HCT116 (cell line): ENCODE measurements at regions not wholly inside any gene's neighbourhood (a gene's known extent, or its start where the extent isn't known, plus 50 kb on each side); places are given as distances from the start of the nearest gene placed in this dataset.

Experiments
- ATAC-seq: fragments of 200-7000 bp; cut with Tn5 transposase; 2 replicates; pipeline ENCODE4 v1.9.1; 2020; ENCODE audit warnings: mild to moderate bottlenecking, moderate library complexity
- BruUV-seq: library from RNA; stranded (reverse); fragments of 400-500 nt; replicated peaks from 2 replicates; lab custom pipeline; 2021; lab: Mats Ljungman, UMichigan
- CTCF ChIA-PET: fragments of 300-600 bp; sonication (Branson Sonifier 250); formaldehyde crosslinking; loops from one replicate; lab custom pipeline; 2021; ENCODE audit warnings: antibody characterized with exemption; lab: Charles Lee
- POLR2A ChIA-PET: fragments of 300-600, 350-600 bp; sonication (Branson Sonifier 250); formaldehyde crosslinking; loops from one replicate; lab custom pipeline; 2021; ENCODE audit warnings: antibody characterized with exemption; lab: Charles Lee
- RAD21 ChIA-PET, 2 experiments: fragments of 300-600 bp; sonication (Branson Sonifier 250); formaldehyde crosslinking; loops; one replicate each; lab custom pipeline; 2023; ENCODE audit warnings: low total read pairs in 2 of 2; ENCODE audit not compliant: uncharacterized antibody in 2 of 2, unreplicated experiment in 2 of 2, low non-redundant PET in 1 of 2; lab: Charles Lee
- DNase-seq: peaks from one replicate; pipeline ENCODE4 v3.0.0-alpha.2; 2010; ENCODE audit warnings: low read depth, low spot score
- H2AFZ ChIP-seq: fragments of 200-600 bp; shearing (Covaris generic), sonication (generic); 2 replicates; pipeline ENCODE4 v1.6.1; 2017; ENCODE audit warnings: low read depth, mixed run types, mixed read lengths, antibody characterized with exemption, low read length; ENCODE audit not compliant: poor library complexity, severe bottlenecking
- H3K27ac ChIP-seq: 2 replicates; pipeline ENCODE4 v1.5.1; 2012; ENCODE audit warnings: low read depth, low read length
- H3K27me3 ChIP-seq: fragments of 200-600 bp; sonication (generic); 2 replicates; pipeline ENCODE4 v1.6.1; 2016; ENCODE audit warnings: mixed run types, low read length, mixed read lengths; ENCODE audit not compliant: insufficient read depth
- H3K36me3 ChIP-seq, 2 experiments: fragments of 200-500 bp in 1 of 2; fragments of 200-600 bp in 1 of 2; sonication (Bioruptor generic) in 1 of 2; sonication (generic) in 1 of 2; 2 replicates each; pipeline versions ENCODE4 v1.5.1 to v1.6.1; 2014 to 2016; ENCODE audit warnings: low read length in 2 of 2, inconsistent platforms in 1 of 2, mixed read lengths in 1 of 2, mixed run types in 1 of 2; ENCODE audit not compliant: insufficient read depth in 2 of 2, control insufficient read depth in 1 of 2
- H3K4me1 ChIP-seq, 2 experiments: fragments of 200-600 bp in 1 of 2; sonication (generic) in 1 of 2; 2 replicates each; pipeline versions ENCODE4 v1.5.1 to v1.6.1; 2012 to 2017; ENCODE audit warnings: low read length in 2 of 2, inconsistent platforms in 1 of 2, mild to moderate bottlenecking in 1 of 2, mixed read lengths in 1 of 2, mixed run types in 1 of 2, moderate library complexity in 1 of 2; ENCODE audit not compliant: insufficient read depth in 2 of 2, control insufficient read depth in 1 of 2
- H3K4me2 ChIP-seq: fragments of 200-600 bp; sonication (generic); 2 replicates; pipeline ENCODE4 v1.6.1; 2017; ENCODE audit warnings: mixed run types, low read length, mixed read lengths
- H3K4me3 ChIP-seq, 2 experiments: fragments of 200-600 bp in 1 of 2; sonication (generic) in 1 of 2; replicated peaks in 1 of 2; 2 replicates each; pipeline ENCODE4 v1.5.1; 2011 to 2016; ENCODE audit warnings: low read length in 2 of 2, control low read depth in 1 of 2, low read depth in 1 of 2, mild to moderate bottlenecking in 1 of 2, mixed read lengths in 1 of 2, mixed run types in 1 of 2
- H3K79me2 ChIP-seq: fragments of 200-600 bp; sonication (generic); 2 replicates; pipeline ENCODE4 v1.6.1; 2017; ENCODE audit warnings: mild to moderate bottlenecking, mixed run types, low read length, moderate library complexity, mixed read lengths; ENCODE audit not compliant: insufficient read depth
- H3K9ac ChIP-seq: fragments of 200-600 bp; sonication (generic); 2 replicates; pipeline ENCODE4 v1.6.1; 2016; ENCODE audit warnings: low read length, mixed read lengths
- H3K9me2 ChIP-seq: fragments of 200-600 bp; sonication (generic), shearing (Covaris generic); 2 replicates; pipeline ENCODE4 v1.6.1; 2017; ENCODE audit warnings: mixed run types, mild to moderate bottlenecking, moderate library complexity; ENCODE audit not compliant: insufficient read depth
- H3K9me3 ChIP-seq, 2 experiments: fragments of 200-500 bp in 1 of 2; fragments of 200-600 bp in 1 of 2; sonication (Bioruptor generic) in 1 of 2; sonication (generic) in 1 of 2; 2 replicates each; pipeline ENCODE4 v1.6.1; 2014 to 2017; ENCODE audit warnings: low read length in 2 of 2, mixed read lengths in 2 of 2, inconsistent platforms in 1 of 2, low read depth in 1 of 2, mild to moderate bottlenecking in 1 of 2, mixed run types in 1 of 2, moderate library complexity in 1 of 2; ENCODE audit not compliant: control insufficient read depth in 1 of 2, insufficient read depth in 1 of 2
- H4K20me1 ChIP-seq: fragments of 200-600 bp; sonication (generic), shearing (Covaris generic); 2 replicates; pipeline ENCODE4 v1.6.1; 2017; ENCODE audit warnings: mixed run types, mild to moderate bottlenecking, moderate library complexity; ENCODE audit not compliant: insufficient read depth
- EZH2phosphoT487 ChIP-seq: fragments of 200-600 bp; IDR thresholded peaks from 2 replicates; pipeline ENCODE4 v1.6.1; 2018; ENCODE audit warnings: antibody characterized with exemption, borderline replicate concordance
- POLR2A ChIP-seq: IDR thresholded peaks from 2 replicates; pipeline ENCODE4 v1.7.0; 2011; ENCODE audit warnings: borderline replicate concordance; ENCODE audit not compliant: insufficient read depth, insufficient read length; ENCODE audit errors: extremely low read depth
- POLR2AphosphoS5 ChIP-seq: IDR thresholded peaks from 2 replicates; pipeline ENCODE4 v1.6.1; 2011; ENCODE audit warnings: mild to moderate bottlenecking, low read depth, low read length, moderate library complexity
- SIN3A ChIP-seq: IDR thresholded peaks from 2 replicates; pipeline ENCODE4 v1.6.1; 2012; ENCODE audit warnings: low read depth
- SP1 ChIP-seq: IDR thresholded peaks from 2 replicates; pipeline ENCODE4 v1.6.1; 2012; ENCODE audit warnings: low read depth
- SRF ChIP-seq: IDR thresholded peaks from 2 replicates; pipeline ENCODE4 v1.6.1; 2012; ENCODE audit warnings: low read depth
- YY1 ChIP-seq: IDR thresholded peaks from 2 replicates; pipeline ENCODE4 v1.6.1; 2011; ENCODE audit warnings: low read length, low read depth, moderate library complexity, mild to moderate bottlenecking; ENCODE audit not compliant: insufficient replicate concordance; ENCODE audit errors: extremely low read depth
- intact Hi-C: fragments of 100-400 bp; cut with micrococcal nuclease; formaldehyde crosslinking; loops from 2 replicates; pipeline ENCODE4 v1.10.0; 2022
- TF ChIP-seq, protein P1 (sequence below): IDR thresholded peaks from 2 replicates; pipeline ENCODE4 v1.6.1; 2012; ENCODE audit warnings: low read depth
- TF ChIP-seq, protein P2 (sequence below): IDR thresholded peaks from 2 replicates; pipeline ENCODE4 v1.6.1; 2012
- TF ChIP-seq, protein P3 (sequence below): IDR thresholded peaks from 2 replicates; pipeline ENCODE4 v1.6.1; 2012

DNA sequence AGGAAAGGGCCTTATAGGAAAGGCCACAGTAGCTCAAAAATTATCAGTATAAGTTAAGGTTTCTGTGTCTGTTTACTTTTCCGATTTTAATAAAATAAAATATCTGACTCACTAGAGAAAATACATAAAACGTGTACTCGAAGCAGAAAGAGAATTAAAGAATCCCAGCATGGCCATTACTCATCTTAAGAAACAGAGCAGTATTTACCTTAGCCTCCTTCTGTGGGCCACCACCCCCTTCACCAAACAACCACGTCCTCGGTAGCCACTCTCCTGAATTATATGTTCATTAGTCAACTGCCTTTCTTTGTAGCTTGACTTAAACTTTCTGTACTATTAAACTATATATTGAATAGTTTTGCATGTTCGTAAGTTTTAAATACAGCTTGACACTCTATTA is 72.2 kb upstream of the SPTLC3 start:
- no peak overlapping the region for H3K9ac ChIP-seq
- H2AFZ ChIP-seq: no peak overlapping the region
- POLR2A ChIA-PET: no interaction called here
- no peaks in the 10 kb centered on the region for H3K36me3 ChIP-seq
- RAD21 ChIA-PET: no interaction called here
- no peaks in the 10 kb centered on the region for H4K20me1 ChIP-seq
- no peaks in the 10 kb centered on the region for H3K4me1 ChIP-seq
- no peak overlapping the region for H3K4me3 ChIP-seq
- ATAC-seq: no peak
- intact Hi-C loops: no loop called here
- H3K27ac ChIP-seq: no peak overlapping the region
- CTCF ChIA-PET: no interaction called here
- no peaks in the 10 kb centered on the region for H3K9me3 ChIP-seq
- H3K27me3 ChIP-seq: no peaks in the 10 kb centered on the region
- BruUV-seq: no TSS peak
- H3K79me2 ChIP-seq: no peaks in the 10 kb centered on the region
- no peak for DNase-seq
- H3K4me2 ChIP-seq: no peak overlapping the region
- H3K9me2 ChIP-seq: no peaks in the 10 kb centered on the region
- TF ChIP-seq YY1: no peak
- no peak for TF ChIP-seq SIN3A
- no peak for TF ChIP-seq POLR2A
- TF ChIP-seq, protein P1, sequence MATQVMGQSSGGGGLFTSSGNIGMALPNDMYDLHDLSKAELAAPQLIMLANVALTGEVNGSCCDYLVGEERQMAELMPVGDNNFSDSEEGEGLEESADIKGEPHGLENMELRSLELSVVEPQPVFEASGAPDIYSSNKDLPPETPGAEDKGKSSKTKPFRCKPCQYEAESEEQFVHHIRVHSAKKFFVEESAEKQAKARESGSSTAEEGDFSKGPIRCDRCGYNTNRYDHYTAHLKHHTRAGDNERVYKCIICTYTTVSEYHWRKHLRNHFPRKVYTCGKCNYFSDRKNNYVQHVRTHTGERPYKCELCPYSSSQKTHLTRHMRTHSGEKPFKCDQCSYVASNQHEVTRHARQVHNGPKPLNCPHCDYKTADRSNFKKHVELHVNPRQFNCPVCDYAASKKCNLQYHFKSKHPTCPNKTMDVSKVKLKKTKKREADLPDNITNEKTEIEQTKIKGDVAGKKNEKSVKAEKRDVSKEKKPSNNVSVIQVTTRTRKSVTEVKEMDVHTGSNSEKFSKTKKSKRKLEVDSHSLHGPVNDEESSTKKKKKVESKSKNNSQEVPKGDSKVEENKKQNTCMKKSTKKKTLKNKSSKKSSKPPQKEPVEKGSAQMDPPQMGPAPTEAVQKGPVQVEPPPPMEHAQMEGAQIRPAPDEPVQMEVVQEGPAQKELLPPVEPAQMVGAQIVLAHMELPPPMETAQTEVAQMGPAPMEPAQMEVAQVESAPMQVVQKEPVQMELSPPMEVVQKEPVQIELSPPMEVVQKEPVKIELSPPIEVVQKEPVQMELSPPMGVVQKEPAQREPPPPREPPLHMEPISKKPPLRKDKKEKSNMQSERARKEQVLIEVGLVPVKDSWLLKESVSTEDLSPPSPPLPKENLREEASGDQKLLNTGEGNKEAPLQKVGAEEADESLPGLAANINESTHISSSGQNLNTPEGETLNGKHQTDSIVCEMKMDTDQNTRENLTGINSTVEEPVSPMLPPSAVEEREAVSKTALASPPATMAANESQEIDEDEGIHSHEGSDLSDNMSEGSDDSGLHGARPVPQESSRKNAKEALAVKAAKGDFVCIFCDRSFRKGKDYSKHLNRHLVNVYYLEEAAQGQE: no peak
- TF ChIP-seq, protein P2, sequence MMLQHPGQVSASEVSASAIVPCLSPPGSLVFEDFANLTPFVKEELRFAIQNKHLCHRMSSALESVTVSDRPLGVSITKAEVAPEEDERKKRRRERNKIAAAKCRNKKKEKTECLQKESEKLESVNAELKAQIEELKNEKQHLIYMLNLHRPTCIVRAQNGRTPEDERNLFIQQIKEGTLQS: no peak

DNA sequence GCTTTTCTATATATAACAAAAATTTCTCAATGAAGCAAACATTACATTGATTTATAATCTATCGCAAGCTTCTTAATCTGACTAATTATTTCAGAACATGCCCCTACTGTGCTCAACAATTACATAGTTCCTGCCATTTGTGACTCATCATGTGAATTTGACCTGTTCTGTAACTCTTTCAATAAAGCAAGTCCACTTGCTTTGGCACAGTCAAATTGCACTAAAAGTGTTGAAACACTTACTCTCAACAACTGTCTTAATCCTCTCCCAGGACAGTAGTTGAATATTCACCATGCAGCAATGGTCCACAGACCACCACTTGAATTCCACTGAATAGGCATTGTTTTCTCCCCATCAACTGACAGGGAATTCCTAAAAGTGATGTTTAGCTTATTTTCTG is 67.7 kb upstream of the SPTLC3 start:
- H3K79me2 ChIP-seq: no peaks in the 10 kb centered on the region
- CTCF ChIA-PET: no interaction called here
- no peak overlapping the region for H3K4me3 ChIP-seq
- no peak overlapping the region for H3K9ac ChIP-seq
- no peaks in the 10 kb centered on the region for H3K4me1 ChIP-seq
- TF ChIP-seq SP1: no peak
- TF ChIP-seq EZH2phosphoT487: no peak
- TF ChIP-seq, protein P2: no peak
- TF ChIP-seq POLR2AphosphoS5: no peak
- no peak for TF ChIP-seq SRF
- TF ChIP-seq, protein P3, sequence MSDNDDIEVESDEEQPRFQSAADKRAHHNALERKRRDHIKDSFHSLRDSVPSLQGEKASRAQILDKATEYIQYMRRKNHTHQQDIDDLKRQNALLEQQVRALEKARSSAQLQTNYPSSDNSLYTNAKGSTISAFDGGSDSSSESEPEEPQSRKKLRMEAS: no peak
- no TSS peak for BruUV-seq
- POLR2A ChIA-PET: no interaction called here
- no peaks in the 10 kb centered on the region for H3K27me3 ChIP-seq
- ATAC-seq (no peak), DNase-seq (no peak)
- H3K9me2 ChIP-seq: no peaks in the 10 kb centered on the region
- H4K20me1 ChIP-seq: no peaks in the 10 kb centered on the region
- H3K27ac ChIP-seq: no peak overlapping the region
- no peaks in the 10 kb centered on the region for H3K36me3 ChIP-seq
- no peak overlapping the region for H3K4me2 ChIP-seq
- H3K9me3 ChIP-seq: no peaks in the 10 kb centered on the region
- intact Hi-C loops: no loop called here
- no peak overlapping the region for H2AFZ ChIP-seq
- RAD21 ChIA-PET: no interaction called here
